ENCODE measurements at regions not wholly inside any gene's neighbourhood (a gene's known extent, or its start where the extent isn't known, plus 50 kb on each side); places are given as distances from the start of the nearest gene placed in this dataset.

- H3K36me3 ChIP-seq = no peaks in the 10 kb centered on the region
- H3K4me1 ChIP-seq = no peaks in the 10 kb centered on the region
- no peak for TF ChIP-seq CTCF (IDR thresholded peaks at IDR 0.05)
- no peak for TF ChIP-seq POLR2A (IDR thresholded peaks at IDR 0.05)
- TF ChIP-seq POLR2AphosphoS5 (IDR thresholded peaks at IDR 0.05; ENCODE audit: insufficient read depth in 1 of 2, low read depth in 1 of 2) = no peak
- intact Hi-C loops (cut with DNase I) = no loop called here
- DNase-seq (ENCODE audit: extremely low spot score in 2 of 2) = no peak
- H3K4me3 ChIP-seq = no peak overlapping the region
- no peak overlapping the region for H3K27ac ChIP-seq
- H3K9me3 ChIP-seq = no peaks in the 10 kb centered on the region
- H3K27me3 ChIP-seq = no peaks in the 10 kb centered on the region
Measured at GRCh38 chr3:101095693-101096430, 102.6 kb upstream of the ABI3BP start.

GRCh38 chr3:101091489-101091888 is 98.3 kb upstream of the ABI3BP start:
- Histone ChIP-seq H3K27me3 (no peaks in the 10 kb centered on the region), H3K4me3 (no peak overlapping the region), H3K36me3 (no peaks in the 10 kb centered on the region), H3K4me1 (no peaks in the 10 kb centered on the region), H3K9me3 (no peaks in the 10 kb centered on the region), H3K27ac (no peak overlapping the region)
- DNase-seq (ENCODE audit: extremely low spot score in 2 of 2) = no peak
- intact Hi-C loops (cut with DNase I) = no loop called here
- no peak for TF ChIP-seq POLR2AphosphoS5 (IDR thresholded peaks at IDR 0.05; ENCODE audit: insufficient read depth in 1 of 2, low read depth in 1 of 2)
- no peak for TF ChIP-seq POLR2A (IDR thresholded peaks at IDR 0.05)
- no peak for TF ChIP-seq CTCF (IDR thresholded peaks at IDR 0.05)

- Histone ChIP-seq H3K4me1 (peaks cover 12% of the 10 kb centered on the region), H3K27me3 (no peaks in the 10 kb centered on the region), H3K4me3 (no peak overlapping the region), H3K27ac (no peak overlapping the region), H3K9me3 (no peaks in the 10 kb centered on the region), H3K36me3 (no peaks in the 10 kb centered on the region)
- TF ChIP-seq POLR2AphosphoS5 (IDR thresholded peaks at IDR 0.05; ENCODE audit: insufficient read depth in 1 of 2, low read depth in 1 of 2) (no peak), CTCF (IDR thresholded peaks at IDR 0.05) (no peak), POLR2A (IDR thresholded peaks at IDR 0.05) (no peak)
- intact Hi-C loops (cut with DNase I) = no loop called here
- no peak for DNase-seq (ENCODE audit: extremely low spot score in 2 of 2)
Measured at GRCh38 chr3:101085752-101086151, 92.5 kb upstream of the ABI3BP start.

- no peak for DNase-seq (ENCODE audit: extremely low spot score in 2 of 2)
- Histone ChIP-seq H3K9me3 (no peaks in the 10 kb centered on the region), H3K27me3 (no peaks in the 10 kb centered on the region), H3K27ac (no peak overlapping the region), H3K36me3 (no peaks in the 10 kb centered on the region), H3K4me1 (peaks cover 12% of the 10 kb centered on the region), H3K4me3 (no peak overlapping the region)
- no peak for TF ChIP-seq POLR2AphosphoS5 (IDR thresholded peaks at IDR 0.05; ENCODE audit: insufficient read depth in 1 of 2, low read depth in 1 of 2)
- no peak for TF ChIP-seq POLR2A (IDR thresholded peaks at IDR 0.05)
- no peak for TF ChIP-seq CTCF (IDR thresholded peaks at IDR 0.05)
- intact Hi-C loops (cut with DNase I) = no loop called here
Measured at GRCh38 chr3:101084404-101084803, 91.2 kb upstream of the ABI3BP start.

- TF ChIP-seq CTCF (IDR thresholded peaks at IDR 0.05) (no peak), POLR2A (IDR thresholded peaks at IDR 0.05) (no peak), POLR2AphosphoS5 (IDR thresholded peaks at IDR 0.05; ENCODE audit: insufficient read depth in 1 of 2, low read depth in 1 of 2) (no peak)
- Histone ChIP-seq H3K36me3 (no peaks in the 10 kb centered on the region), H3K27me3 (no peaks in the 10 kb centered on the region), H3K4me1 (peaks cover 12% of the 10 kb centered on the region), H3K27ac (no peak overlapping the region), H3K4me3 (no peak overlapping the region), H3K9me3 (no peaks in the 10 kb centered on the region)
- intact Hi-C loops (cut with DNase I) = no loop called here
- no peak for DNase-seq (ENCODE audit: extremely low spot score in 2 of 2)
Measured at GRCh38 chr3:101081999-101082398, 88.8 kb upstream of the ABI3BP start.

Measured in vagina (tissue), 2 donors.